Femur (tissue), 1 donor: ENCODE measurements at regions not wholly inside any gene's neighbourhood (a gene's known extent, or its start where the extent isn't known, plus 50 kb on each side); places are given as distances from the start of the nearest gene placed in this dataset.
"Not testable (repeated sequence)": the region's sequence is repeated elsewhere in the genome, so short reads cannot be mapped to it uniquely, and the experiment has no call there.

Source experiments
- DNase-seq: peaks from one replicate; pipeline ENCODE4 v3.0.0-alpha.2; 2017

DNA sequence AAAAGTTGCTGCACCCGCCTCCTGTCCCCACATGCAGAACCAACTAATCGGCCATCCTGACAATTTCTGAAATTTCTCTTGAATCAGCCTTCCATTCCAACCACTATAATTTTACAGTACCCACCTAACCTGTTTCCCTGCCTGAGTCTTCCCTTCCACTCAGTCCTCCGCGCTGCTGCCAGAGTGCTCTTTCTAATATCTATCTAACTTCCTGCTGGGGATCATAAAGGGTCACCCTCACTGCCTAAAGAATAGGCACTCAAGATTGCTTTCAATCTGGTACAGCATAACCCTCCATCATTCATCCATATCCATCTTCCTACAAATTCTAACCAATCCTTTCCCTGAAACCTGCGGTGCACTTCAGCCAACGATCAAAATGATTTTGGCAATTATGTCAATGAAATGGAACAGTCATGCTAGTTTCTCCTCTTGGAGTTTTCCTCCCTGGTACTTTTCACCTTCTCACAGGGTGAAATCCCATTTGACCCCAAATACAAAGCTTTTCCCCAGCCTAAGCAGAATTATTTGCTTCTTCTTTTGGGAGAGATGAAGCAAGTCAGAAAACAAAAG, 117.5 kb upstream of the BEND6 start:
- no peak for DNase-seq

DNA sequence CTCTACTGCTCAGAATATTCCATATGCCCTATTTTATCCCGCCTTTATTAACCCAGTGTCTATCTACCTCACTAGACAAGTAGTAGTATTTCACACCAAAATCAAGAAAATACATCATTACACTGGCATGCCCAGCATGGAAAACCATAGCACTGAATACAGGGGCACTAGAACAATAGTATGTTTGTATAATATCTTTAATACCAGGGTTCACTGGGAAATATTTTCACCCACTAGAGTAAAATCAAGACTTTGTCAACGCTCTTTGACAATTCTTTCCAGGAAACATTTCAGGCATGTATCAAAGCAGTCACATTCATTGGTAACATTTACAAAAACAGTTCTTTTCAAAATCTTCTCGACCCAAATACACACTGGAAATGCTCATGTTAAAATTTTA, 119.3 kb upstream of the BEND6 start:
- no peak for DNase-seq

DNA sequence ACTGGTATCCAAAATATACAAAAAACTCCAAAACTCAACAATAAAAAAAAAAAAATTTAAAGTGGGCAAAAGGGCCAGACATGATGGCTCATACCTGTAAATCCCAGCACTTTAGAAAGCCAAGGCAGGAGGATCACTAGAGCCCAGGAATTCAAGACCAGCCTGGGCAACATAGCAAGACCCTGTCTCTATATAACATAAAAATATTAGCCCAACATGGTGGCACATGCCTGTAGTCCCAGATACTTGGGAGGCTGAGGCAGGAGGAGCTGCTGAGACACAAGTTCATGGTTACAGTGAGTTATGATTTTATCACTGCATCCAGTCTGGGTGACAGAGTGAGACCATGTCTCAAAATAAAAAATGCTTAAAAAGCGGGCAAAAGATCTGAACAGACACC, 121.0 kb upstream of the BEND6 start:
- no peak for DNase-seq

DNA sequence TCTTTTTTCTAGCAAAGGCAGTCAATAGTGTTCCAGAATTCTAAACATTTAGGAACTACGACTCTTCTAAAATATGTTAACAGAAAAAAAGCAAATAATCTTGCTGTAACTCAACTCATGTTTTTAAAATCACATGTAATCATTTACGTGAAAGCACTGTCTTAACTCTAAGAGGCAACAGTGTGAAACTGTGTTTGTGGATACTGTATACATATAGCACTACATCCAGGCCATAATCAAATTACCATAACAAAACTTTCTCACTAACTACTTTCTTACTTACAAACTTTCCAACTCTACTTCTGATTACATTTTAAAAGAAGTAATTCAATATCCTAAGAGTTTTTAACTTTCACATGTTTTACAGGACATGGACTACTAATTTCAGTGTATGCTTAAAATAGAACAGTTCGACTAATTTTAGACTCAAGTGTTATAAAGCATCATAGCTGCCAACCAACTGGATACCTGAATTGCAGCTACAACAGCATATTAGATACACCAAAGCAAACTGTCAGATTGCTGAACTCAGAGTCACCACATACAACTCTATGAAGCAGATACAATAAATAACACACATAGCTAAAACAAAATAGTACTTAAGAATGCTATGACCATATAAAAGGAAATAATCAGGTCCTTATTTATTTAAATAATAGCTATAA, 121.6 kb upstream of the BEND6 start:
- DNase-seq, result no peak

DNA sequence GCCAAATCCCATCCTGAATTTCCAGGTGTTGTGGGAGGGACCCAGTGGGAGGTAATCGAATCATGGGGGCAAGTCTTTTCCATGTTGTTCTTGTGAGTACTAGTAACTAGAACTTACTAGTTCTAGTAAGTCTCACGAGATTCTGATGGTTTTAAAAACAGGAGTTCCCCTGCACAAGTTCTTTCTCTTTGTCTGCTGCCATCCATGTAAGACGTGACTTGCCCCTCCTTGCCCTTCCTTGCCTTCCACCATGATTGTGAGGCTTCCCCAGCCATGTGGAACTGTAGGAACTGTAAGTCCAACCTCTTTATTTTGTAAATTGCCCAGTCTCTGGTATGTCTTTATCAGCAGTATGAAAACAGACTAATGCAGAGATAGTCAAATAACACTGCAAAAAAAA, 122.7 kb upstream of the BEND6 start:
- no peak for DNase-seq

DNA sequence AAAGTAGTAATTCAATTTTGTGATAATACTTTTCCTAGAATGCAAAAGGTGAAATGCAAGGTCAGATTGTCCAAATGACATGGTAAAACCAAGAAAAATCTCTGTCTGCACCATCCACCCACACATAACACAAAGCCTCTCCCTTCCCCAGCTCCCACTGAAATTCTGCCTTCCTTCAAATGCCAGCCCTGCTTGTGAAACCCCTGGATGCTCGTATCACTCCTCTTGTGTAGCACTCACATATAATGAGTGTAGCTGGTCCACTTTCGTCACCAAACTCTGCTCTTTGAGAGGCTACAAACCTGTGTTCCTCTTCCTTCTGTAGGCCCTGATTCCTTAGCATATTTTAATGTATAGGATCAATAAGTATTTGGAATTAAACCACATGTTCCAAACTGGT, 123.6 kb upstream of the BEND6 start:
- DNase-seq, result no peak

DNA sequence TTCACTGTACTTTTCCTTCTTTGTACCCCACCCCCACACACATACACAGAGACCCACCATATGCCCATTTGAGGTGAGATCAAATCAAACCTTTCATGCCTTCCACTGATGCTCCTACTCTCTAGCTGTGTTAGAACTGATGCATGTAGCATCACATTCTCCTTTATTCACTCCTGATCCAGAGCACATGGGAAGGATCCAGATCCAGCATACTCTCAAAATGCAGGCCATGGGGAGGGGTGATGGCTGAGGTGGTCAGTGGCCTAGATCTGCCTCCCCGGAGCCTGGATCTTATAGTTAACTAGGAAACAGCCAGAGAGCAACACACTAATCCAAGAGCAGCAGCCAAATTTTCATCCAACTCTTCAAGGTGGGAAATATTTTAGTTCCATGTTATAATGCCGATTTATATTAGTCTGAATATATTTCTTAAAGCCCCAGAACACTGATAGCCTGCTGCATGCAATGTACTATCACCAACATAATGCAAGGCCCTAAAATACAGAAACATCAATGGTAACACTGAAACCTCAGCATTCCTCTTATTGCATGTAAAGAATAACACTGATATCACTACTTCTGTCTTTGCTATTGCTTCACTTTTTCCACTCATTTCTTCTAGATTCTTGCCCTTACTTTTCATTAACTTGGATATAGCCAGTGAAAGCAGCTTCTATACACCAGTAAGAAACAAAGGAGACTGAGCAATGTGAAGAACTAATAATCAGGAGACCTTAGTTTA, 126.8 kb upstream of the BEND6 start:
- DNase-seq, result no peak

DNA sequence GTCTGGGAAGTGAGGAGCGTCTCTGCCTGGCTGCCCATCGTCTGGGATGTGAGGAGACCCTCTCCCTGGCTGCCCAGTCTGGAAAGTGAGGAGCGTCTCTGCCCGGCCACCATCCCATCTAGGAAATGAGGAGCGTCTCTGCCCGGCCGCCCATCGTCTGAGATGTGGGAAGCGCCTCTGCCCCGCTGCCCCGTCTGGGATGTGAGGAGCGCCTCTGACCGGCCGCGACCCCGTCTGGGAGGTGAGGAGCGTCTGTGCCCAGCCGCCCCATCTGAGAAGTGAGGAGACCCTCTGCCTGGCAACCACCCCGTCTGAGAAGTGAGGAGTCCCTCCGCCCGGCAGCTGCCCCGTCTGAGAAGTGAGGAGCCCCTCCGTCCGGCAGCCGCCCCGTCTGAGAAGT, 130.5 kb upstream of the BEND6 start:
- not testable (repeated sequence) for DNase-seq

DNA sequence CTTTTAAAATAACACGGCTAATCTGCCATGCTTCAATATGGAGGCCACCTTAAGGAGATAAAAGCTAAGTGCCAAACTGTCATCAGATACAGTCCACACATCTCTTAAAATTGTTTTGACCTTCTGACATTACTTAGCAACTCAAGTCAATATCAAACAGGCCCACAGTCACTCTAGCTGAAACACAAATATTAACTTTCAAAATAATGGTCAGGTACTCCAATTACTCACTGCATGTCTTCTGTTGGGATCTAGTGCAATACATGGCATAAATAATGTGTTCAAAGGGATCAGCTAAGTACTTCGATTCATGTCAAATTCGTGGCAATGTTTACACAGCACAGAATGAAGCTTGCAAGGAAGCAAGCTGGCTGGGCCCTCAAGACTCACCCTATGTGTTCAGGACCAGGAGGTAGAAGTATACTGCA, 133.9 kb upstream of the BEND6 start:
- DNase-seq, result no peak

DNA sequence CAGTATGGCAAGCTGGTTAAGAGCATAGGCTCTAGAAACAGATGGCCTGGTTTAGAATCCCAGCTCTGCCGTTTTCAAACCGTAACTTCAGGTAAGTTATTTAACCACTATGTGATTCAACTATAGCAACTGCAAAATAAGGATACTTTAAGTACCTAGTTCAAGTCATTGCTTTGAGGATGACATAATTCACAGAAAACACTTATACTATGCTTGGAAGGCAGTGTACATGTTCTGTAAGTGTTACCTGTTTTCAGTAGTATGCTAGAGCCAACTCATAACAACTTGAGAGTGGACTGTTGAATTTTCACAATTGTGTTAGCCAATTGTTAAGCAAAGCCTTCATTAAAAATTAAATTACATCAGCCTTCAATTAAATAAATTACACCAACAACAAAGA, 134.8 kb upstream of the BEND6 start:
- DNase-seq, result no peak

DNA sequence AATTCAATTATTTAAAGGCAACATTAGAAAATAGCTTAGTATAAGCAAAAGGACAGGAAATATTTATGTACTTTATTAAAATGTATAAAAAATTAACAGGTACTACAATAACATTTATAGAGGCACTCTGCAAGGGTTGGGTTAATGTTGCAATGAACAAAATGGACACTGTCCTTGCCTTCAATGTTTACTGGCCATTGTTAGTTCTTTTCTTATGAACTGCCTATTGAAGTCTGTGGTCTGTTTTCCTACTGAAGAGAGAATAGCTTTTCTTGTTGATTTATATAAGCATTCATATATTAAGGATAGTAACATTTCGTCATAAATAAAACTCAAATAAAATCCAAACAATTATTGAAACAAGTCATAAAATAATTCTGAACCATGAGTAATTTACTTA, 135.3 kb upstream of the BEND6 start:
- no peak for DNase-seq

DNA sequence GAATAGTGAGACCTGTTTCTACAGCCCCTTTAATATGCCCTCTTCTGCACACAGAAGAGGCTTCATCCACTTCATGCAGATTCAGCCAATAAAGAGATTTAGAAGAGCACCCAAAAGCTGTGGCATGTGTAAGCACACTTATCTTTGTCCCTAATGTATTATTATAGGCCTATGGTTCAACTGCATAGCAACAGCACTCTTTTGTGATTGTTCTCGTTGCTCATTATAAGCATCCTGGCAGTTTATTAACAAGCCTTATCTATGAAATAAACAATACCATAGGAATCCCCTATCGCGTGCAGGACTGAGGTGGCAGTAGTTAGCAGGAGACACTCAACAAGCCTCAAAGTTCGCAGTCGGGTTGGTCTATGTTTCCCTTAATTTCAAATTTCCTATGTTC, 138.5 kb upstream of the BEND6 start:
- no peak for DNase-seq

DNA sequence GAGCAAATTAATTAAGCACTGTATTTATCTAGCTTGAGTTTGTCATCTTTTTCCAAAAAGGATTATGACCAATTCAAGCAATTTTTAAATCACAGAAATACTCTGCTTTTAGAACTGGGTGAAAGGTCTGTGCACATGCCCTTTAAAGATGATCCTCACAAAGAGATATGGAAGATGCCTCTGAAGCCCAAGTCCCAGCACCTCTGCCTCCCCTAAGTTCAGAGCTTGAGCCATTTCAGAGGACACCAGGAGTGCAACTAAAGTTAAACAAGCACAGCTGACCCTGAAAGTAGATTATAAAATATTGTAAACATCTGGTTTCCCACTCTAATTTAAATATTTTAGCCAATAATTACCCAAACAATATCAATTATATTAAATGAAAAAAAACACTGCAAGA, 139.5 kb upstream of the BEND6 start:
- no peak for DNase-seq

DNA sequence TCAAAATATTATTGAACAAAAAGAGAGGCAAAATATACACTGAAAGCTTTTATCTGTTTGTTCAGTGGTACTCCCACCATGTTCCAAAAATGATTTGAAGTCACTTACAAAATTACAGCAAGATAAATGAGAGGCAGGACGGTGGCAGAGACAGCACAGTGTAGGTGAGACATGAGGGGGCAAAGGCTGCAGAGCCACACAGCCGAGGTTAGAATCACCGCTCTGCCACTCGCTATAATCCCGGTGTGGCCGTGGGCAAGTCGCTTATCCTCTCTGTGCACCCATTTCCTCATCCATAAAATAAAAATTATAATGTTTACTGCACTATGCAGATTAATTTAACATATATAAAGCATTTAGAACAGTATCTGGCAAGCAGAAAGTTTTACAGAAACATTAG, 140.1 kb upstream of the BEND6 start:
- no peak for DNase-seq

DNA sequence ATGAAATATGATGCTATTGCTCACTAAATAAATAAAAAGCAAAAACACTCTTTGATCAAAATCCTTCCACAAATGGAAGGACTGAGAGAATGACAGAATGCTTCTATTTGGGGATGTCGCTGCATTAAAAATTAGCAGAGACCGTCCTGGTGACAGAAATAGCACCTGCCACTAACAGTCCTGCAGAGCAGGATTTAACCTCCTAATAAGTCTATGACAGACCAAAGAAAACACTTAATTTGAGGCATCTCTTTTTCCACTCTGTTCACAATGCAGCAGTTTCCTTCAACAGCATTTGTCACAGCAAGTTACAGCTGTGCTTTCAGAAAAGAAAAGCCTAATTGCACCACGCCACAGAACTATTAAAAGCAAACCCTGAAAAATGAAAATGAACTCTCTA, 140.6 kb upstream of the BEND6 start:
- DNase-seq, result no peak

DNA sequence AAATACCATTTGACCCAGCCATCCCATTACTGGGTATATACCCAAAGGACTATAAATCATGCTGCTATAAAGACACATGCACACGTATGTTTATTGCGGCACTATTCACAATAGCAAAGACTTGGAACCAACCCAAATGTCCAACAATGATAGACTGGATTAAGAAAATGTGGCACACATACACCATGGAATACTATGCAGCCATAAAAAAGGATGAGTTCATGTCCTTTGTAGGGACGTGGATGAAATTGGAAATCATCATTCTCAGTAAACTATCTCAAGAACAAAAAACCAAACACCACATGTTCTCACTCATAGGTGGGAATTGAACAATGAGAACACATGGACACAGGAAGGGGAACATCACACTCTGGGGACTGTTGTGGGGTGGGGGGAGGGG, 142.1 kb upstream of the BEND6 start:
- not testable (repeated sequence) for DNase-seq

DNA sequence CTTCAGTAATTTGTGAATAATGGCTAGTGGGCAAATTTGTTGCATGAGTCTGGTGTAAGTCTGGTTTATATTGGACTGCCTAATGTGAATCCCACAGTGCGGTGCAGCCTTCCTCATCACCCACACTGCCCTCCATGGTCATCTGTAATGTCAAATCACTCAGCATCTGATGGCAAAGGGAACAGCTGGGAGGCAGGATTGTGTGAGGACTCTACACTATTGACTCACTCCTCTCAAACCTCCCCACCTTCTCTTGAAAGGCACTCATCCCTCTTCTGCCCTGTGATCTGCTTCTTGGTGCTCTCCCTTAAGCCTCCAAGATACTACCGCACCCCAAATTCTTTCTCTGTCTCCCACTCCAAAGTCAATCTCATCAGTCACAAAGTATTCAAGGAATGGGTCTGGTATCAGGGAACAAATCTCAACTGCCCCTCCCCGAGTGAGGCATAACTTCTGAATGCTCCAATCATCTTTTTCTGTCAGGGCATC, 146.0 kb upstream of the BEND6 start:
- DNase-seq, result no peak

DNA sequence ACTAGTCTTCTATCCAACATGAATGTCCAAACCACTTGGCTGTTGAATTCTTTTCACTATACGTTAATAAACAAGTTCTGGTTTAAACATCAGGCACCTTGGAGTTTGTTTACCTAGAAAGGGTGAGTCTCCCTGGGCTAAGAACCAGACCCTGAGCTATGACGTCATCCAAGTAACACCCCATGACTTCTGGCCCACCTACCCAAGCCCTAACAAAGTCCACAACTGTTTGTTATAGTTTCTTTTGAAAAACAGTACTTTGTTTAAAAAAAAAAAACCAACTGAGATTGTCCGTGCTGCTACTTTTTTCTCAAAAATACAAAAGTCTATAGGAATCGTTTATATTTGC, 146.9 kb upstream of the BEND6 start:
- no peak for DNase-seq

DNA sequence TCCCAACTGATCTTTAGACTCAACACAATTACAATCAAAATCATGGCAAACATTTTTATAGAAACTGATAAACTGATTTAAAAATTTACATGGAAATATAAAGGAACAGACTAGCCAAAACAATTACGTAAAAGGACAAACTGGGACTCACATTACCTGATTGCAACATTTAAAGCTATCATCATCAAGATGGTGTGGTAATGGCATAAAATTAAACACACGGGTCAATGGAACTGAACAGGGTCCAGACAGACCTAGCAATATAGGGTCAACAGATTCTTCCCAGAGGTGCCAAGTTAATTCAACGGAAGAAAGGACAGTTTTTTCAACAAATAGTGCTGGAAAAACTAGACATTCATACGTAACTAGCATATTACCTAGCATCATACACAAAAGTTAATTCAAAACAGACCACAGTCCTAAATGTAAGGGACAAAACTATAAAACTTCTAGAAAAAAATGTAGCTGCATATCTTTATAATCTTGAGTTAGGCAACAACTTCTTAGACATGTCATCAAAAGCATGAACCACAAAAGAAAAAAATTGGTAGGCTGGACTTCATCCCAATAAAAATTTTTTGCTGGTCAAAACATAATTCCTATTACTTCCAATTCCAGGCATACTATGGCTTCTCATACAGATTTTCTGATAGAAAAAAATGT, 147.4 kb upstream of the BEND6 start:
- no peak for DNase-seq

DNA sequence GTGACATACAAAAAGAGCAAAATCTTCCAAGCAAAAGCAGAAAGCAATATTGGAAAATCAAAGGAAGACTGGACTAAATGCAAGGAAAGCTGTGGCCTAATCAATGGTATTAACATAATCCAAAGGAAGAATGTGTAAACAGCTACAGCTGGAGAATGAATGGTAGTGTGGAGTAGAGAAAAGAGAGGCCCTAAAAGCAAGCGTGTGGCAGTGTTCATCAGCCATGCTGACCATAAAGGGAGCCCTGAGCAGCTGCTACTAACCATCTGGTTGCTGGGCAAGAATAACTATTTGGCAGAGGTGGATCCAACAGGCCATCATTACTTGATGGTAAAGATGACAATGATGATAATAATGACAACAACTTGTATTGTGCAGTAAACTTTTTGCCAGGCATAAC, 148.5 kb upstream of the BEND6 start:
- no peak for DNase-seq

DNA sequence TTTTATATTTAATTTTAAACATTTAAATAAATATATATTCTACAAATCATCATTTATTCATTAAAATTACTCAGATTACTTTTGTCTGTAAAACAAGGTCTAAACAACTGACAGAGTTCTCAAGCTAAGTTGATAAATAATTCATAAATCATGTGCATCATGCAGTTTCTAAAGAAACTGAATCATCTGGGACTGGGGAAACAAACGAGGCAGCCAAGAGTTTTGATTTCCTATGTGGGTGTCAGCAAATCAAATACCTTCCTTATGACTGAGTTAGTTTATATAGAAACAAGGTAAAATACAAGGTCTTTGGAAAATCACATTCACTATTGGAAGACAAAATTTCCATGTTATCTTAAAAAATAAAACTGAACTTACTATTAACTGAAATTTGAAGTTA, 149.9 kb upstream of the BEND6 start:
- DNase-seq, result no peak

DNA sequence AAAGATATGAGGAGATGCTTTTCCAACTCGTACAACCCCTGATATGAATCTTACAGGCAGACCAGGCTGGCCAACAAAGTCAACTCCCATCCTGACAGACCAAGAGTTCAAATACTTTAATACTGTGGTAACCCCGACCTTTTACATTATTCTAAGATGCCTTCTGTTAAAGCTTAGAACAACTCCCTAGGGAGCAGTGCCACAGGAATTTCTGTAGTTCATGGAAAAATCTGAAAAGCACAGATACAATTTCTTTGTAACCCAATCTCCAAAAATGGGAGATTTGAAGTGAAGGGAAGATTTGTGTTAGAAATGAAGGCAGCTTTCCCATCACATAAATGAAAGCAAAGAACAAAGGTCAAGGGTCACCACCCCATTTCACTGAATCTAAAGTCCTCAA, 151.3 kb upstream of the BEND6 start:
- DNase-seq, result no peak

DNA sequence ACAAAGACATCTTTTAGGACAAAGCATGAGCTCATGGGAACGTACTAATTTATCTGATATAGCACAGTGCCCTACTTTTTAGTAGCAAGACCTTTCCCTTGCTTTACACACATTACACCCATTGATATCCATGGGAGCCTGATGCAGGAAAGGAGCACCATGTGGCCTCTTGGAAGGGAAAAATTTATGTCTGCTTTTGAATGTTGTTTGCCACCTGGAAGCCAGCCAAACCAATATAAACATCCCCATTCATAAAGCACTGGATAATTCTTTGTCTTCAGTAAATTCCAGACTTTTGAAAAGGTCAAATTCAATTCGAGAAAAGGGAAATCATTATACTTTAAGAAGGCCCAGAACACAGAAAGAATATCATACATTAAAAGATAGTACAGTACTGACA, 152.3 kb upstream of the BEND6 start:
- DNase-seq, result no peak

DNA sequence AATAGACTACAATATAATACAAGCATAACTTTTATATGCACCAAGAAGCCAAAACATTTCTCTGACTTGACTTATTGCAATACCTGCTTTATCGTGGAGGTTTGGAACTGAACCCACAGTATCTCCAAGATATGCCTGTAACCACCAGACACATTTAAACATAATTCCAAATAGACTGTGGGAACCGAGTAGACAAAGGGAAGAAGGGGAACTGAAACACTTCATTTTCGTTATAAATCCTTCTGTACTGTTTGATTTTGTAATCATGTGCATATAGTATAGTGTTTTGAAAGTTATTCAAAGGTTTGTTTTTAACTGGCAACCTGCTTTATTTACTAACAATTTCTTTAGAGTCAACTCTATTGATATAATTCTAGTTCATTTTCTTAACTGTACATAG, 154.9 kb upstream of the BEND6 start:
- DNase-seq, result no peak
